Gastroesophageal sphincter (tissue), 4 donors: ENCODE measurements at regions not wholly inside any gene's neighbourhood (a gene's known extent, or its start where the extent isn't known, plus 50 kb on each side); places are given as distances from the start of the nearest gene placed in this dataset.

Experiments
- ATAC-seq: fragments of 150-250 bp; one replicate; pipeline ENCODE4 v1.9.1; 2016; ENCODE audit warnings: mild to moderate bottlenecking, moderate library complexity
- H3K27ac ChIP-seq, 4 donors: fragments of 200-600 bp; sonication (generic) in 3 of 4; 1 replicate in 3 of 4; 2 replicates in 1 of 4; pipeline ENCODE4 v1.5.1; 2016 to 2019
- H3K27me3 ChIP-seq: fragments of 200-600 bp; sonication (generic); one replicate; pipeline ENCODE4 v1.5.1; 2019
- H3K36me3 ChIP-seq, 2 donors: fragments of 200-600 bp; sonication (generic); one replicate each; pipeline ENCODE4 v1.5.1; 2019; ENCODE audit warnings: control low read depth in 1 of 2
- H3K4me1 ChIP-seq, 3 donors: fragments of 200-600 bp; sonication (generic); 1 replicate in 2 of 3; 2 replicates in 1 of 3; pipeline ENCODE4 v1.5.1; 2016 to 2019; ENCODE audit warnings: control low read depth in 2 of 3
- H3K4me3 ChIP-seq, 2 donors: fragments of 200-600 bp; sonication (generic); one replicate each; pipeline ENCODE4 v1.5.1; 2019; ENCODE audit warnings: mild to moderate bottlenecking in 1 of 2, moderate library complexity in 1 of 2
- H3K9me3 ChIP-seq, 3 donors: fragments of 200-600 bp; sonication (generic); one replicate each; pipeline ENCODE4 v1.5.1; 2017 to 2019; ENCODE audit warnings: control low read depth in 2 of 3
- CTCF ChIP-seq, 4 experiments: fragments of 200-600 bp in 2 of 4; fragments of 450-650 bp in 2 of 4; sonication (generic) in 1 of 4; IDR thresholded peaks; one replicate each; pipeline ENCODE4 v1.5.1; 2017 to 2019; ENCODE audit warnings: antibody characterized with exemption in 4 of 4, mild to moderate bottlenecking in 2 of 4, moderate library complexity in 2 of 4
- EP300 ChIP-seq: sonication (generic); formaldehyde crosslinking; IDR thresholded peaks from one replicate; pipeline ENCODE4 v1.6.1; 2017; ENCODE audit warnings: antibody characterized with exemption, mild to moderate bottlenecking
- POLR2A ChIP-seq, 2 donors: fragments of 450-650 bp; IDR thresholded peaks; one replicate each; pipeline ENCODE4 v1.6.1; 2017; ENCODE audit warnings: antibody characterized with exemption in 2 of 2, mild to moderate bottlenecking in 2 of 2, moderate library complexity in 1 of 2
- POLR2AphosphoS5 ChIP-seq: sonication (generic); formaldehyde crosslinking; IDR thresholded peaks from one replicate; pipeline ENCODE4 v1.6.1; 2017; ENCODE audit warnings: antibody characterized with exemption
- WGBS, 2 donors: methylation state at CpG; one replicate each; pipeline ENCODE4 v1.1.5; 2018; ENCODE audit warnings: low coverage in 1 of 2; 5-methylcytosine and 5-hydroxymethylcytosine counted together

GRCh38 chr9:3750321-3750720, 224.5 kb upstream of the RFX3 start:
- ATAC-seq, result no peak
- 80 to 88% methylated on average over 5 of the region's 5 CpGs for WGBS, 2 donors
- no peaks in the 10 kb centered on the region for H3K36me3 ChIP-seq
- no peaks in the 10 kb centered on the region for H3K4me1 ChIP-seq
- no peaks in the 10 kb centered on the region for H3K9me3 ChIP-seq
- TF ChIP-seq CTCF (IDR thresholded peaks at IDR 0.05) (no peak), POLR2A (IDR thresholded peaks at IDR 0.05) (no peak), POLR2AphosphoS5 (no peak), EP300 (no peak)
- no peaks in the 10 kb centered on the region for H3K27me3 ChIP-seq
- H3K4me3 ChIP-seq, result no peak overlapping the region
- no peak overlapping the region for H3K27ac ChIP-seq

GRCh38 chr9:3746296-3747275, 220.8 kb upstream of the RFX3 start:
- no peaks in the 10 kb centered on the region for H3K27me3 ChIP-seq
- no peak for TF ChIP-seq EP300
- no peak for TF ChIP-seq CTCF (IDR thresholded peaks at IDR 0.05)
- TF ChIP-seq POLR2AphosphoS5, result no peak
- no peak for TF ChIP-seq POLR2A (IDR thresholded peaks at IDR 0.05)
- no peaks in the 10 kb centered on the region for H3K4me1 ChIP-seq
- 0 to 7% methylated on average over 1 of the region's 1 CpG for WGBS, 2 donors
- no peak for ATAC-seq
- no peaks in the 10 kb centered on the region for H3K9me3 ChIP-seq
- H3K27ac ChIP-seq, result no peak overlapping the region
- no peaks in the 10 kb centered on the region for H3K36me3 ChIP-seq
- no peak overlapping the region for H3K4me3 ChIP-seq

- WGBS, 2 donors, result 80 to 92% methylated on average over 2 of the region's 2 CpGs
- no peak for ATAC-seq
- TF ChIP-seq EP300 (no peak), POLR2A (IDR thresholded peaks at IDR 0.05) (no peak), CTCF (IDR thresholded peaks at IDR 0.05) (no peak), POLR2AphosphoS5 (no peak)
Observed at GRCh38 chr9:3743901-3744413, 218.2 kb upstream of the RFX3 start.

GRCh38 chr9:3742586-3742985, 216.8 kb upstream of the RFX3 start:
- Histone ChIP-seq H3K27me3 (no peaks in the 10 kb centered on the region), H3K27ac (no peak overlapping the region)
- WGBS, 2 donors, result 62% methylated on average over 3 of the region's 3 CpGs; no CpG with 5 or more reads in 1 of the 2 donors

More at GRCh38 chr9:3743901-3744413, 218.2 kb upstream of the RFX3 start:
- no peaks in the 10 kb centered on the region for H3K9me3 ChIP-seq
- H3K36me3 ChIP-seq, result no peaks in the 10 kb centered on the region
- H3K4me3 ChIP-seq, result no peak overlapping the region
- H3K27ac ChIP-seq, result no peak overlapping the region
- no peaks in the 10 kb centered on the region for H3K4me1 ChIP-seq
- H3K27me3 ChIP-seq, result no peaks in the 10 kb centered on the region

More at GRCh38 chr9:3742586-3742985, 216.8 kb upstream of the RFX3 start:
- Histone ChIP-seq H3K4me1 (no peaks in the 10 kb centered on the region), H3K36me3 (no peaks in the 10 kb centered on the region), H3K9me3 (no peaks in the 10 kb centered on the region), H3K4me3 (no peak overlapping the region)
- ATAC-seq, result no peak
- TF ChIP-seq CTCF (IDR thresholded peaks at IDR 0.05) (no peak), POLR2A (IDR thresholded peaks at IDR 0.05) (no peak), POLR2AphosphoS5 (no peak), EP300 (no peak)
